COR-L47 (cell line): ENCODE measurements at regions not wholly inside any gene's neighbourhood (a gene's known extent, or its start where the extent isn't known, plus 50 kb on each side); places are given as distances from the start of the nearest gene placed in this dataset.

Experiments
- DNase-seq: peaks from one replicate; lab custom pipeline; 2025; lab: John Stamatoyannopoulos, UW

GRCh38 chr2:155810411-155810810, 522.1 kb downstream of the NR4A2 start:
- DNase-seq = no peak

- no peak for DNase-seq
Observed at GRCh38 chr2:155802888-155803287, 529.6 kb downstream of the NR4A2 start.

GRCh38 chr2:155792666-155793065, 539.9 kb downstream of the NR4A2 start:
- DNase-seq = no peak

- no peak for DNase-seq
Observed at GRCh38 chr2:155770516-155770915, 562.0 kb downstream of the NR4A2 start.

- DNase-seq = no peak
Observed at GRCh38 chr2:155766342-155767115, 566.0 kb downstream of the NR4A2 start.

GRCh38 chr2:155755481-155755880, 577.0 kb downstream of the NR4A2 start:
- no peak for DNase-seq

GRCh38 chr2:155748131-155748530, 584.4 kb downstream of the NR4A2 start:
- no peak for DNase-seq

- DNase-seq = no peak
Observed at GRCh38 chr2:155747531-155747930, 585.0 kb downstream of the NR4A2 start.

GRCh38 chr2:155733091-155733853, 599.2 kb downstream of the NR4A2 start:
- no peak for DNase-seq

- no peak for DNase-seq
Observed at GRCh38 chr2:155730804-155731203, 601.7 kb downstream of the NR4A2 start.

- DNase-seq = no peak
Observed at GRCh38 chr2:155727187-155727895, 605.2 kb downstream of the NR4A2 start.

GRCh38 chr2:155722290-155722689, 610.2 kb downstream of the NR4A2 start:
- DNase-seq = no peak

- DNase-seq = no peak
Observed at GRCh38 chr2:155715705-155716104, 616.8 kb downstream of the NR4A2 start.

GRCh38 chr2:155714983-155715382, 617.5 kb downstream of the NR4A2 start:
- no peak for DNase-seq

GRCh38 chr2:155708071-155708470, 624.5 kb downstream of the NR4A2 start:
- DNase-seq = peak; percentile 16

GRCh38 chr2:155703917-155704316, 628.6 kb downstream of the NR4A2 start:
- no peak for DNase-seq

- DNase-seq = no peak
Observed at GRCh38 chr2:155703048-155703447, 629.5 kb downstream of the NR4A2 start.

GRCh38 chr2:155701721-155702120, 630.8 kb downstream of the NR4A2 start:
- no peak for DNase-seq

GRCh38 chr2:155696571-155696970, 636.0 kb downstream of the NR4A2 start:
- no peak for DNase-seq

GRCh38 chr2:155695505-155695904, 637.0 kb downstream of the NR4A2 start:
- no peak for DNase-seq

GRCh38 chr2:155692856-155693255, 639.7 kb downstream of the NR4A2 start:
- DNase-seq = no peak

GRCh38 chr2:155692106-155692505, 640.4 kb downstream of the NR4A2 start:
- DNase-seq = no peak

- DNase-seq = no peak
Observed at GRCh38 chr2:155690785-155691184, 641.7 kb downstream of the NR4A2 start.
